GM12891 (cell line): ENCODE measurements at regions not wholly inside any gene's neighbourhood (a gene's known extent, or its start where the extent isn't known, plus 50 kb on each side); places are given as distances from the start of the nearest gene placed in this dataset.

ENCODE experiments used
- POLR2A ChIP-seq: IDR thresholded peaks from 2 replicates; pipeline ENCODE4 v1.6.1; 2011; ENCODE audit warnings: low read depth, low read length, control low read depth
- POLR2AphosphoS5 ChIP-seq: IDR thresholded peaks from 2 replicates; pipeline ENCODE4 v1.6.1; 2011; ENCODE audit warnings: low read depth, low read length, control low read depth
- TAF1 ChIP-seq: IDR thresholded peaks from 2 replicates; pipeline ENCODE4 v1.6.1; 2011; ENCODE audit warnings: low read depth, low read length, control low read depth

- TF ChIP-seq TAF1 (no peak), POLR2A (no peak), POLR2AphosphoS5 (no peak)
Observed at GRCh38 chr1:14443164-14443787, 155.2 kb upstream of the KAZN start.
